HepG2 (cell line): ENCODE measurements at regions not wholly inside any gene's neighbourhood (a gene's known extent, or its start where the extent isn't known, plus 50 kb on each side); places are given as distances from the start of the nearest gene placed in this dataset.

Experiments used
- ARID3A ChIP-seq: IDR thresholded peaks from 2 replicates; pipeline ENCODE4 v1.6.1; 2012; ENCODE audit warnings: low read depth, low read length, improper control_type of control experiment
- ATM ChIP-seq: fragments of 450-650 bp; IDR thresholded peaks from 2 replicates; pipeline ENCODE4 v1.7.1; 2017; ENCODE audit warnings: mild to moderate bottlenecking, borderline replicate concordance
- CERS6 ChIP-seq: sonication (generic); formaldehyde crosslinking; IDR thresholded peaks from 2 replicates; pipeline ENCODE4 v1.5.0; 2020; ENCODE audit warnings: missing genetic modification reagents
- CHD4 ChIP-seq: fragments of 200-600 bp; sonication (generic); IDR thresholded peaks from 2 replicates; pipeline ENCODE4 v1.7.0; 2017; ENCODE audit warnings: mild to moderate bottlenecking, low read length, borderline replicate concordance
- FOSL2 ChIP-seq: sonication (generic); formaldehyde crosslinking; IDR thresholded peaks from 2 replicates; pipeline ENCODE4 v1.4.0; 2020; ENCODE audit warnings: missing genetic modification reagents
- PRDM15 ChIP-seq: sonication (generic); formaldehyde crosslinking; IDR thresholded peaks from 2 replicates; pipeline ENCODE4 v1.4.0; 2020; ENCODE audit warnings: missing genetic modification reagents
- PRPF4 ChIP-seq: fragments of 200-400 bp; formaldehyde crosslinking; IDR thresholded peaks from 2 replicates; pipeline ENCODE4 v1.6.1; 2016; ENCODE audit warnings: low read length, low read depth; ENCODE audit not compliant: poor library complexity, severe bottlenecking
- RARA ChIP-seq: IDR thresholded peaks from 2 replicates; pipeline ENCODE4 v1.6.1; 2016; ENCODE audit warnings: missing genetic modification reagents, missing compliant biosample characterization
- RXRA ChIP-seq: sonication (generic); formaldehyde crosslinking; IDR thresholded peaks from 2 replicates; pipeline ENCODE4 v1.5.1; 2020; ENCODE audit warnings: missing genetic modification reagents
- SMAD1 ChIP-seq: sonication (generic); formaldehyde crosslinking; IDR thresholded peaks from 2 replicates; pipeline ENCODE4 v1.4.0; 2020; ENCODE audit warnings: missing genetic modification reagents, low read depth, mild to moderate bottlenecking, borderline replicate concordance
- ZBTB40 ChIP-seq, 2 experiments: fragments of 450-650 bp in 1 of 2; sonication (generic) in 1 of 2; formaldehyde crosslinking in 1 of 2; IDR thresholded peaks; 2 replicates each; pipeline versions ENCODE4 v1.6.1 to v1.8.0; 2016 to 2022; ENCODE audit warnings: antibody characterized with exemption in 1 of 2, mild to moderate bottlenecking in 1 of 2, missing genetic modification reagents in 1 of 2
- TF ChIP-seq, protein P1 (sequence below): IDR thresholded peaks from 2 replicates; pipeline ENCODE4 v1.6.1; 2016; ENCODE audit warnings: mild to moderate bottlenecking, missing biosample characterization, missing genetic modification reagents

DNA sequence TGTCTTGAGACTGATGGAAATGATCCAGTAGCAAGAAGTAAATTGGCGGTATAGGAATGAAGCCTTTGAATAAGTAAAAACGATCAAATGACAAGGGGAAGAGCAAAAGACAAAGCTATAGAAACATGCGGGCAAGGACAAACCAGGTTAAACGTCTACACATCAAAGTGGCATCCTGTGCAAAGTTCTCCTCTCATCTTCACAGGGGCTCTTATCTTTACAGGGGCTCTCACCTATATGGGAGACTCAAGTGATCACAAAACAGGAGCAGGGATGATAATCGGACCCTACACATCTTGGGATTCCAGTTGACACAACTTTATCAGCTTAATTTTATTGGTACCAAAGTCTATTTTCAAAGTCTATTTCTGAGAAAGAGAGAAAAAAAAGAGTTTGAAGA is 1778.9 kb upstream of the CELF4 start (continued):
- TF ChIP-seq, protein P1, sequence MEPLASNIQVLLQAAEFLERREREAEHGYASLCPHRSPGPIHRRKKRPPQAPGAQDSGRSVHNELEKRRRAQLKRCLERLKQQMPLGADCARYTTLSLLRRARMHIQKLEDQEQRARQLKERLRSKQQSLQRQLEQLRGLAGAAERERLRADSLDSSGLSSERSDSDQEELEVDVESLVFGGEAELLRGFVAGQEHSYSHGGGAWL (CRISPR knock-in tag) = no peak
- TF ChIP-seq FOSL2 (CRISPR knock-in tag) (0 out of 2 replicates have a peak, but pooled peaks have one; percentile 15), CERS6 (CRISPR knock-in tag) (no peak), RARA (CRISPR knock-in tag) (peak; percentile 42; the same call in 1 of the 2 replicates), PRPF4 (no peak), ZBTB40 (IDR thresholded peaks at IDR 0.05) (no peak), ZBTB40 (CRISPR knock-in tag; IDR thresholded peaks at IDR 0.05) (no peak; the same call in 1 of the 2 replicates), SMAD1 (CRISPR knock-in tag) (no peak), ARID3A (no peak), PRDM15 (CRISPR knock-in tag) (no peak), RXRA (CRISPR knock-in tag) (no peak), ATM (no peak), CHD4 (no peak)
